NOMO-1 treated with dmso at 0.1 percent for 144 hours (cell line): ENCODE measurements at regions not wholly inside any gene's neighbourhood (a gene's known extent, or its start where the extent isn't known, plus 50 kb on each side); places are given as distances from the start of the nearest gene placed in this dataset.

Experiments used
- DNase-seq: peaks from one replicate; lab custom pipeline; 2025; ENCODE audit not compliant: unreplicated experiment; lab: John Stamatoyannopoulos, UW

DNA sequence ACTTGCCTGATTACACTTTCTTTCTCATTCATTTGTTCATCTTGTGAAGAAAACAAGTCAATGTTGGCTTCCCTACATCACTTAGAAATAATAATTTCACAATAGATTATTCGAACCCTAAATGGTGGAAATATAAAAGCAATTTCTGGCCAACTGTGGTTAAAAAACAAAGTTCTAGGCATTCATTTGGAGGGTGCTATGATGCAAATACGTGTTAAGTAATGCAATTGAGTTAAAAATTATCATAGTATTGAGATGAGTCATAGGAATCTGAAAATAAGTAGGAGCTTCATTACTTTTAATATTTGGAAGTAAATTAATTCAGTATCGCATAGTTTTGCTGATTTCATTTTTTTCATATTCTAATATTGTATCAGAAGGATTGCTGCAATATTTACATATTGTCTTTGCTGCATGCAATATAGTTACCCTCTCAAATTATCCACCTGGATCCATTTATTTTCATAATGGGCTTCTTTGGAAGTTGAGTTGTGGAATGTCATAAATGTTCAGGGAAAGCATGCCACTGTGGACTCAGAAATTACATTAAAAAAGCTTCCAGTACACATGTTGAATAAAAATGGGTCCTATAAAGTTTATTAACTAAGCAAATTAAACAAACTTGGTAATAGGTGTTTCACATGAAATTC lies 647.7 kb upstream of the WWC1 start:
- no peak for DNase-seq

DNA sequence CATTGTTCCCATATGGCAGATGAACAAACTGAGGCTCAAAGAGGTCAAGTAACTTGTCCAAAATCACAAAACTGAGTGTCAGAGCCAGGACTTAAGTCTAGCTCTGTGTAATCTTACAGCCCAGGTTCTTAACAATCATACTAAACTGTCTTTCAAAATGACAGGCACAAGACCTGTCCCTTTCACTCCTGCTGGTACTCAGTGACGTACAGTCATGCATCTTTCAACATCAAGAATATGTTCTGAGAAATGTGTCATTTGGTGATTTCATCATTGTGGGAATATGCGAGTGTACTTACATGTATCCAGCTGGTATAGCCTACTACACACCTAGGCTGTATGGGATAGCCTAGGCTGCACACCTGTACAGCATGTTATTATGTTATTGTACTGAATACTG lies 646.8 kb upstream of the WWC1 start:
- no peak for DNase-seq

DNA sequence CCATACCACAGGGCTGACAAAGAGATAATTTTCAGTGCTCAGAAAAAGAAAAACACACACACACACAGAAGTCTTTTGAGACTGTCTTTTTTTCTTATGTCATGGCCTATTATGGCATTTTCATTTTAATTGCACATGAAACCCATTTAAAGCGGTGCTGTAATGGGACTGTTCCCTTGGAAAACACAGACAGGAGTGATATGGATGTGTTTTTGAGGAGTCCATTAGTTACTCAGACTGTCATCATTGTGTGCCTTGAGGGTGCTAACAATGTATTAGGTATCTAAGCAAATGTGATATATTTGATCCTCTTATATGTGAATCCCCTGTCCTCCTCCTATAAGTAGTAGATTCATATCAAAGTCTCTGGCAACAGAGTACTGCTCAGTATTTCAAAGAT lies 642.0 kb upstream of the WWC1 start:
- no peak for DNase-seq

DNA sequence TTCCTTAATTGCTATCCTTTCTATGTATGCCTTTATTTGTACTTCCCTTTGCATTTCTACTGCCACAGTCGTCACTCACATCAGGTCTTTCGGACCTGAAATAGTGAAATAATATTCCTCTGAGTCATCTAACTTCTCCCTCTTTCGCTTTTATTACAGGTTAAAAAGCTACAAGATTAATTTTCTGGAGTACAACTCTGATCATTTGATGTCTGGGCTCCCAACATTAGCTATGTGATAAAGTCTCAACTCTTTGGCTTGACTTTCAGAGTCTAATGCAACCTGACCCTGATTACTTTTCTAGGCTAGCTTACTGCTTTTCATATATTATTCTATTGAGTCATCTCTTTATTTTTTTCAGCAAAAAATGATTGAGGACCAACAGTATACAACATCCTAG lies 638.8 kb upstream of the WWC1 start:
- no peak for DNase-seq

DNA sequence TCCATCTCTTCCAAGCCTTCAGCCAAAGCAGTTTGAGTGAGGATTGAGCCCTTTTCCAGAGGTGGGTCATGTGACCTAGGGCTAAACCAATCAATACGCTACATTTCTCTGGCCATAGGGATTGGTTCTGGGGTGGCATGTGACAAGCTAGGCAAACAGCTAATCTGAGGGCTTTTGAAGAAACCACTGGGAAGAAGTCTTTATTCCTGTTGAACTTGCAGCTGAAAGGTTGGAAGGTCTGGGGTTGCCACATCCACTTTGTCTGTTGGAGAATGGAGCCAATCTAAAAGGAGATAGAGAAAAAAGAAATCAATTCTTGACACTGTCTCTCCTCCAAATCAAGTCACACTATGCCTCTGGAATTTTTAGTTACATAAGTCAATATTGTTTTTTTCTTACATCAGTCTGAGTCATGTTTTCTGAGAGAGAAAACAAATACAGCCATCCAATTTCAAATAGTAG lies 637.8 kb upstream of the WWC1 start:
- DNase-seq = no peak

DNA sequence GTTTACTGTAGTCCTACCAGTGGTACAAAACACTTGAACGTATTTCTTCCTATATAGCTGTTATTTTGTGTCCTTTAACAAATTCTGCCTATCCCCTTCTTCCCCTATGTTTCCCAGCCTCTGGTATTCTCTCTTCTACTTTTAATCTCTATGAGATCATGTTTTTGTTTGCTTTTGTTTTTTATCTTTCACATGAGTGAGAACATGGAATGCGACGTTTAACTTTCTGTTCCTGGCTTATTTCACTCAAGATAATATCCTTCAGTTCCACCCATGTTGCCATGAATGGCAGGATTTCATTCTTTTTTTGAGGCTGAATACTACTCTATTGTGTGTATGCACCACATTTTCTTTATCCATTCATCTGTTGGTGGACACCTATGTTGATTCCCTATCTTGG lies 634.4 kb upstream of the WWC1 start:
- DNase-seq = no peak

DNA sequence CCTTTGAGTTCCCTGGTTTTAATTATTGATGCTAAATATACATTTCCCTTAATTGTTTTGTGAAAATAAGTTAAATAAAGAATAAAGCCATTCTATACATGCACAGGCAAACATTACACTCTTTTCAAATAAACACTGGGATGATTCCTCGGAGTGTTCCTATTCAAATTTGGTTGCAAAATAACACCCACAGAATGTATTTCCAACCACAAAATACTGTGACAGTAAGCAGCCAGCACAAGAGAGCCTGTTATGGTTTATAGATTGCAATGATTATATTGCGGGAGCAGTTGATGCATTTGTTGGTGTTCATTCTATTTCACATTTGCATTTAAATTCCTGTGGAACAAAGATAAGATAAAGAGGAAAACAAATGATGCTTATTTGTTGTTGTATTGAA lies 632.6 kb upstream of the WWC1 start:
- no peak for DNase-seq

DNA sequence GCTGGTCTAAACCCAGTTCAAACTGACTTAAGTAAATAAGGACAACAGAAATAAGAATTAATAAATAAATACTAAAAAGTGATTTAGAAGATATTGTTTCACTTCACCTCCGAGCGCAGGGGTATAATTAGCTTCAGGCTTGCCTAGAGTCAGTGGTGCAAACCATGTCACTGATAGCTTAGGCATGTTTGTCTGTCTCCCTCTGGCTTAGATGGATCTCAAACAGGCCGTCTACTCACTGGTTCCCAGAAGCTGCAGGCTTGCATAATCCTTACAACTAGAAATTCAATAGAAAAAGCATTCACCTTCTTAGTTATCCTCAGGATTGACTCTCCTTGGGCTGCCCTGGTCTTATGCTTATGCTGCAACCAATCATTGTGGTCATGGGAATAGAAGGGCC lies 629.8 kb upstream of the WWC1 start:
- no peak for DNase-seq

DNA sequence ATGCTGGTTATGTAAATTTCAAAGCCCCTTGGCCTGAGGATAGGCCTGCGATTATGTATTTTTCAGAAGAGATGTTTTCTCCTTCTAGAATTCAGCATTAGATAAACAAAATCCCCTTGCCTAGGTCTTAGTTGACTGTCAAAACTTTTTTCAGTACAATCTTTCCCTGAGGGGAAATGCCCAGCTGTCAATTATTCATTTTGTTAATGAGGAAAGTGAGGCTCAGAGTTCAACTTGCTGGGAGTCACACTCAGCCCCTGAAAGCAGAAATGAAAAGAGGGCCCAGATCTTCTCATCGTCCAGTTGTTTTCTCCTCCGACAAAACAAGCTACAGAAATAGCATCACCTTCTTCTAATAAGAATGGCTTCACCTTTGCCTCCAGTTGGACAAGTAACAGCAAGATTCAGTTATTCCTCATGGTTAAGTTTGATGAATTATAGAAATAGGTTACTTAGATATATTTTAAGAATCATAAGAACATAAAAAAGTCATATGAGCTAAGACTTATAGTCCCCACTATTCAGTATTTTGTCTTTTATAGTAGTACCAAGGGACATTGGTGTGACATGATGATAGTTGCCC lies 627.1 kb upstream of the WWC1 start:
- no peak for DNase-seq

DNA sequence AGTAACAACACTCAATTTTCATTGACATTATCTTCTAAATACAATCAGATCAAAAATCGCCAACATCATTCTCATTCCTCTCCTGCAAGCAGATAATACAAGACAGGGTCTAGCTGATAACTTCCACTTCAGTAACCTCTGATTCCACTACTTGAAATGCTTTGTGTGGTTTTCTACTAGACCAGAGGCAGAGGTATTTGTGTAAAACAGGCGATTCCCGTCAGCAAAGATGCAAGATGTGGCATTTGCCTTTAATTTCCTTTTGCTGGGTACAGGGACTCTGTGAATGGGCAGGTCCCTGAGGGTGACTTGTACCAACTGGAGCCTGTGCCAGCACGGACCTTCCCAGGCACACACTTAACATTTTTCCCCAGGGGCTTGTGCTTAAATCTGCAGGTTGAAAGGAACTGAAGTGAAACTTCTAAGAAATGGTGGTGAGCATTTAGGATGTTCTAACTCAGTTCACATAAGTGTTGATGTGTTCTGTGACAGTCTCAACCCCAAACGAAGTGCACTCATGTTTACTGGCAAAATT lies 625.5 kb upstream of the WWC1 start:
- no peak for DNase-seq

DNA sequence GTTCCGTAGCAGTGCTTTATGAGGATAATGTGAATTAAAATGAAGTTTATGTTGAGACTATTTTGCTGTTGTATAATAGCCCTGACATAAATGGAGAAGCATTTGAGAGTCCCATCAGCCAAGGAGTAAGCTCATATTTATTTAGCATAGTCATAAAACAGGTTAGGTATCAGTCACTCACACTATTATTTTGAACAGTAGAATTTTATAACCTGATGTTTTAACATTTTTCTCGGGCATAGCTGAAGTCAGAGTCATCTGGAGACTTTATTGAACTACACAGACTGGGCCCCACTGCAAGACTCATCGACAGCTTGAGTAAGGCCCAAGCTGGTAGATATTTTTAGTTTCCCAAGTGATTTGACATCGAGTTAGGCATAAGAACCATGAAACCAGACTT lies 620.3 kb upstream of the WWC1 start:
- DNase-seq = no peak

DNA sequence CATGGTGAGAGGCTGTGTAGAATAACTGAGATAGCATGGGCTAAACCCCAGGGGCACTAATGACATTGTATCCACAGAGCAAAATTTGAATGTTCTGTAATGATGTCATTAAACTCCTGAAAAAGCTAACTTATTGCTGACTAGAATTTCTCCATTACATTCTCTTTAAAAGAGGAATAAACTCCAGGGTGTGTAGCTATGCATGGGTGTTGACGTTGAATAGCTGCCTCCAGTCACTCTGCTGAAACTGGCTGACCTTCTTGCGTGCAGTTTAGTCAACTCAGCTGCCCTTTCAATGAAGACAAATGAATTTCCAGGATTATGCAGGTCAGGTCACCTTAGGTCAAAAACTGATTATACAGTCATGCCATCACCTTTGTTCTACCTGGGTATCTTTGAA lies 617.5 kb upstream of the WWC1 start:
- DNase-seq = no peak

DNA sequence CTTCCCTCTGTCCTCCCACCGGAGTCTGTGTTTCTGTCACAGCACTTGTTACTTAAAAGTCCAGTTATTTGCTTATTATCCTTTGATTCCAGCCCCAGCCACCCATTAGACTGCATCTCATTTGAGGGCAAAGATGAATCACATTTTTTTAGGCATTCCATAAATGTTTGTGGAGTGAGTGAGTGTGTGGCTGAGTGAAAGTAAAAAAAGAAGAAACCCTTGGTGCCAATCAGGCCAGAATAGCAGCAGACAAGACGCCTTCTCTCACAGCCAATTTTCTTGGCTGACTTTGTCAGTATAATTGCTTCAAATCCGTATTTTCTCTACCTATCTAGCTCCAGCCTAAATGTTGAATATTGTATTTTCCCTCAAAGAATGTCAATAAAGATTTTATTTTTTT lies 613.0 kb upstream of the WWC1 start:
- no peak for DNase-seq

DNA sequence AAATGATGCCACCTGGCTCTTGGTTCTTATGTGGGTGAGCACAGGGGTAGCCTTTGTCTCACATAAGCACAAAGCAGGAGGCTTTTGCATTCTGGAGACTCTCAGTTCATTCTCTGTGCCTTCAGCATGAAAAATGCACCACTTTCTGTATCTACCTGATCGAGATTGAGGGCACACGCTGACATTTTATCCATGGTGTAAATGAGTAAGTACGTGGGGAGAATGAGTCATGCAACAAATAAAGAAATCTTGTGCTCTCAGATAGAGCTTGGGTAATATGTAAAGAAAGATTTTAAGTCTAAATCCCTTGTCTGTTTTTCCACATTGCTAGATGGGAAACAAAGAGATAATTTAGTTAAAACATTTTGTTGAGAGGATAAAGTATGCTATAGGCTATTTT lies 607.2 kb upstream of the WWC1 start:
- DNase-seq = no peak

DNA sequence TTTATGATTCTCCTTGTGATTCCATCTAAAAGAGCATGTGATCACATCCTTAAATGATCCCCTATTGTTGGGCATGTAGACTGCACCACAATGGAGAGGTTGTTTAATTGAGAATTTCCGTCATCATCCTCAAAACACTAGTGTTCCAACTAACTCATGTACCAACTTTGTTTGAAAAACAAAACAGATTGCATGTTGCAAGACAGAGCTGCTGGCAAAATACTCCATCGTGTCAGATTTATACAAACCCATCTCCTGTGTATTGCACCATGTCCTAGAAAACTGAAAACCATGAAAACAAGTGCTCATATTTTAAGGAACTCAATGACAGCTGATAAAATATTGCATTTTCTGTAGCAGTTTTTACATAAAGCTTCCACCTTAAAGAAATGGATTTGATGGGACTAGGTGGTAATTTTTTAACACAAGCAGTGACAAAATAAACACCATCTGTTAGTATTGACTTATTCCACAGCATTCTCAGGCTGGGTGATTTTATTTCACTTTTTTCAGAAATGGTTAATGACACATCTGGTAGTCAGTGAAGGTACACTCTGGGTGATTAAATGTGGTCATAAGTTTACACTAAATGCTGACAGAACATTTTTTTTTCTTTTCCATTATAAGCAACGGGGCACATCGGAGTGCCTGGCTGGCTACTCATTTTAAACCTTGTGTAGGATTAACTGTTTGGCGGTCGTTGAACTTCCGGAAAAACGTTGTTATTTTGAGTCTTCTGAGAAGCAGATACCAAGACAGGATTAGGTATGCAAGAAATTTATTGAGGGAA lies 602.9 kb upstream of the WWC1 start:
- DNase-seq = no peak

DNA sequence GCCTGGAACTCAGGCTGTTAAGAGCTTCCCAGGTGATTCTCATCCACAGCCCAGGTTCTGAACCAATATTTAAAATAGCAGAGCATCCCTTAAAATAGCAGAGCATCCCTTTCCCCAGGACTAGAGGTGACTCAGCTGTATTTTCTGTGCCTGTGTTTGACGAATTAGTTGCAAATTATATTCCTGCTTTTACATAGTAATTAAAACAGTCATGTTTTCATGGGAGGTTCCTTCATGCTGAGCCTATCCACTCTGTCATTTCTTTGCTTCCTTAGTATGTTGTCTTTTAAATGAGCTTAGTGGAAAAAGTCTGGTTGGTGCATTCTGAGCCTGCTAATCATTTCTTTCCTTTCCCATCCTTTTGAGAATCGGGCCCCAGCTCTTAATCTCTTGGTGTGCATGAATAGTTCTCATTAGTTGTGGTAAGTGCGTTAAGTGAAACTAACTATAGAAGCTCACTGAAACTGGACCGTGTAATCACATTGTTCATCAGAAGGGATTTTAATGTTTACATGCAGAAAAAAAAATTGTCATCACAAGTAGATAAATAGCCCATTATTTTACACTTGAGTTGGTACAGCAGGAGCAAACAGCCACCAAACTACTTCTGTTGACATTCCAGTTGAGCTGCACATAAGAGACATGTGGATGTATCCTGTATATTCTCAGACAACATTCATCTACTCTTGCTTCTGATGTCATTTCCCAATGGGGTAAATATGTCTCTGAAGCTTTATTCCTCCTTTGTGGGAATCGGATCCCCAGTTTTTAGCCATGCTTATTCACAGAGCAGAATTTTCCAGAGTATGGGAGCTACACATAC lies 596.9 kb upstream of the WWC1 start:
- DNase-seq = no peak

DNA sequence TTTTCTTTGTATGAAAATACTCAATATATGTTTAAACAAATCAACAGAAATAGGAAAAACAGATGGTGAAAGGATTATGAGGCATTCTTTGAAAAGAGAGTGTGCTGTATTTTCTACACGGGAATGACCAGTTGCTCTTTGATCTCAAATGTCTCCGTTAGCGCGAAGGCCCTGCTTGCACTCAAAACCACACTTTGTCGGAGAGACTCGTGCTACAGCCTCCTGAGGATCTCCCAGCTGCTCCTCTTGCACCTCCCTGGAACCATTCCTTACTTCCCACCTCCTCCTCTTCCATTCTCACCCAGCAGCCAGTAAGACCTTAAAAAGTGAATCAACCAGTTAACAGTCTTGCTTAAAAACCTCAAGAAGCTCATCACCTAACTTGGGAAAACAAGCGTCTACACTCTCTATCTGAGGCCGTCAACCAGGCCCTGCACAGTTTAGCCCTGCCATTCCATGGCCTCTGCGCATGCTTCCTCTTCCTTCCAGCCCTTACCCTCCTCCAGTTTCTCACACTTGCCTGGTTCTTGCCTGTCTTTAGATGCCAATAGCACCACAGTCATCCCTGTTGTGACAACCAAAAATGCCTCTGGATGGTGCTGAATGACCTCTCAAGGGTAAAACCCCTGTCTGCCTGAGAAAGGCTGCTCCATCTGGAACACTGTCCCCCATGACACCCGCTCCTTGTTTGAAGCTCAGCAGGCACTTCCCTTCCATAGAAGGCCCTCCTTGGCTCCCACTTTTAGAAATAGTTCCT lies 594.7 kb upstream of the WWC1 start:
- DNase-seq = no peak

DNA sequence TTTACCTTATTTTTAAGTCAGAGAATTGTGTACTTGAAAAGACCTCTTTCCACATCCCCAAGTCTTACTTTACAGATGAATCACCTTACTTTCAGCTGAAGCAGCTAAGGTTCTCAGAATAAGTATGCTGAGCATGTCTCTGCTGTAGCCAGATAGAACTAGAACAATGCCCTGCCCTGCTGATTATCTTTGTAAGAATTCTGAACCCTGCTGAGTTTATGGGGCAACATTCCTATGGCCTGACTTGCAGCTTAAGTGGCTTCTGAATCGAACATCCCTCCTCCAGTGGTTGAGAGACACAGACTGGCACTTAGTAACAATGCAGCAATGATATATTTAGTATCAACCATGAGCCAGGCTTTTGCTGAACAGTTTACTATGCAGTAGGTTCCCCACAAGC lies 592.0 kb upstream of the WWC1 start:
- no peak for DNase-seq

DNA sequence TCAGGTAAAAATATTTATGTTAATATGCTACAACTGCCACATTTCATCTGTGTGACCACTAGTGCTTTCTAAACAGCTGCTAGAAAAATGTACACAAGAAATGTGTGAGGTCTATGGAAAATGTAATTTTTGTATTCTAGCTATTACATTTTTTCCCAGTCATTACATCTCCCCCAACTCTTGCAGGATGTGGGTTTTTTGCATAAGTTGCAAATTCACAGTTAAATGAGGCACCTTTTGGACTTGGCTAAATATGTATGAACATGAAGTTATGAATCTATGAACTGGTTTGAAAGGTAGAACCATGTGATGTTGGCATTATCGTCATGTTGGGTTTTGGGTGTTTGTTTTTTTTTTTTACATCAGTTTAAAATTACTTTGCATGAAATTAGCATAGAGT lies 590.4 kb upstream of the WWC1 start:
- DNase-seq = no peak

DNA sequence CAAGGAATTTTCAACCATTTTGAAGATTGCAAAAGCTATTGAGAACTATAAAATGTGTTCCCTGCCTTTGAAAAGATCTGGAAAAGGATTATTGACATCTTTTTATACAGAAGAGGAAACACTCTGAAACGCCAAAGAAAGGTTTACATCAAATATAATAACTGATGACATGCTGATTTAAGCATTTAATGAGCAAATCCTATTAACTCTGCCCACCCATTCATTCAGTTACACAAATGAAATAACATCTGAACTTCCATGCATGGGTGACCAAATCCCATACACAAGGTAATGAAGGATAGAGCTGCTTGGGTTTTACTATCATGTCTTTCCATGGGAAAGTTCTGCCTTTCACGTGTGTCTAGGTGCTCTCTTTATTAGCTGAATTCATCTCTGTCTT lies 589.4 kb upstream of the WWC1 start:
- DNase-seq = no peak

DNA sequence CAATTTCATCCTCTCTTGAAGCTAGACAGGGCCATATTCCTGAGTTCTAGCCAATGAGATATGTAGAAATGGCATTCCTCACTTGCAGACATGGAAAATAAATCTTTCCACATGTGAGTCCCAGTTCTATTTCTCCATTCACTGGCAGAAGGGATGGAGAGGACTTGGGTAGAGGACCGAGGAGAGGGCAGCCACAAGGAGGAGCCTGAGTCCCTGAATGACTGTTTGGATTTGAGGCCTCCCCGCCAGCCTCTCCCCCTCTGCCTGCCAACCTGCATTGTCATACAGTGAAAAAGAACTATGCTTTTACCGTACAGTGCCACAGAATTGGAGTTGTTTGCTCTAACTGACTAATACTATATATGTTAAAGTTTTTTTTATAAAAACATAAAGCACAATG lies 583.0 kb upstream of the WWC1 start:
- DNase-seq = no peak
